SK-N-SH treated with all-trans-retinoic acid at 6 μM for 48 hours (cell line): ENCODE measurements at regions not wholly inside any gene's neighbourhood (a gene's known extent, or its start where the extent isn't known, plus 50 kb on each side); places are given as distances from the start of the nearest gene placed in this dataset.

Experiments used
- ISL1 ChIP-seq: fragments of 250-450 bp; sonication (Bioruptor Pico); IDR thresholded peaks from 2 replicates; pipeline ENCODE4 v2.1.2; 2022; ENCODE audit warnings: mild to moderate bottlenecking, moderate library complexity
- OSR1 ChIP-seq: fragments of 250-450 bp; sonication (Bioruptor Pico); IDR thresholded peaks from 2 replicates; pipeline ENCODE4 v1.8.0; 2022; ENCODE audit warnings: moderate library complexity, mild to moderate bottlenecking, inconsistent platforms
- ZFP3 ChIP-seq: fragments of 250-450 bp; sonication (Bioruptor Pico); IDR thresholded peaks from 2 replicates; pipeline ENCODE4 v1.5.0; 2020; ENCODE audit warnings: mild to moderate bottlenecking, moderate library complexity
- ZFP30 ChIP-seq: fragments of 450-650 bp; formaldehyde crosslinking; IDR thresholded peaks from 2 replicates; pipeline ENCODE4 v1.5.0; 2022; ENCODE audit warnings: mild to moderate bottlenecking, moderate library complexity
- TF ChIP-seq, protein P1 (sequence below): fragments of 250-450 bp; sonication (Bioruptor Pico); IDR thresholded peaks from 2 replicates; pipeline ENCODE4 v1.8.0; 2021; ENCODE audit warnings: low read depth, mild to moderate bottlenecking, moderate library complexity, borderline replicate concordance
- TF ChIP-seq, protein P2 (sequence below): fragments of 250-450 bp; sonication (Bioruptor Pico); IDR thresholded peaks from 2 replicates; pipeline ENCODE4 v1.5.1; 2020; ENCODE audit warnings: low read depth, mild to moderate bottlenecking, moderate library complexity

DNA sequence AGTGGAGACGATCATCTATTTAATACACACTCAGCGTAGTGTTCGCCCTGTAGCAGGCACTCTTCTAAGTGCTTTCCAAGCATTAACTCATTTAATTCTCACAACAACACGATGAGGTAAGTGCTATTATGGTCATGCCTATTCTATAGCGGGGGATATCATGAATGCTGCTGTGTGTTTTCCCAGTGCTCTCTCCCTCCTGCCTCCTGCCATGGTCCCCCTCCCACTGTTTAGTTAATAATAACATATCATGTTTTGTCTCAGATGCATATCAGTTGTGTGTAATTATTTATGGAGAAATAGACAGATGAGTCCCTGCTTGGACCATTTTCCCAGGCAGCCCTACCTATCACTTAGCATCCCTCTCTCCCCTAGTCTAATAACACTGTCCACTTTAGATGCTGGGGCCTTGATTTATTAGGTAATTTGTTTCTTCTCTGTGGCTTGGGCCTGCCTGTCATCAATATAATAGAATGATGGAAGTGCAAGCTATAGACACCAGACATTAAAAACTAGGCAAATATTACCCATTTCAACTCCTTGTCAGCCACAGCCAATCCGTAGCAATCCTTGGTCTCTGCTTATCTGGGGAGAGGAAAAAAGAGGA lies 122.9 kb upstream of the TLE3 start:
- TF ChIP-seq, protein P1, sequence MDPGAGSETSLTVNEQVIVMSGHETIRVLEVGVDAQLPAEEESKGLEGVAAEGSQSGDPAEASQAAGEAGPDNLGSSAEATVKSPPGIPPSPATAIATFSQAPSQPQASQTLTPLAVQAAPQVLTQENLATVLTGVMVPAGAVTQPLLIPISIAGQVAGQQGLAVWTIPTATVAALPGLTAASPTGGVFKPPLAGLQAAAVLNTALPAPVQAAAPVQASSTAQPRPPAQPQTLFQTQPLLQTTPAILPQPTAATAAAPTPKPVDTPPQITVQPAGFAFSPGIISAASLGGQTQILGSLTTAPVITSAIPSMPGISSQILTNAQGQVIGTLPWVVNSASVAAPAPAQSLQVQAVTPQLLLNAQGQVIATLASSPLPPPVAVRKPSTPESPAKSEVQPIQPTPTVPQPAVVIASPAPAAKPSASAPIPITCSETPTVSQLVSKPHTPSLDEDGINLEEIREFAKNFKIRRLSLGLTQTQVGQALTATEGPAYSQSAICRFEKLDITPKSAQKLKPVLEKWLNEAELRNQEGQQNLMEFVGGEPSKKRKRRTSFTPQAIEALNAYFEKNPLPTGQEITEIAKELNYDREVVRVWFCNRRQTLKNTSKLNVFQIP (CRISPR knock-in tag) = no peak
- no peak for TF ChIP-seq ZFP3 (CRISPR knock-in tag)
- TF ChIP-seq ZFP30 (CRISPR knock-in tag) = no peak
- TF ChIP-seq, protein P2, sequence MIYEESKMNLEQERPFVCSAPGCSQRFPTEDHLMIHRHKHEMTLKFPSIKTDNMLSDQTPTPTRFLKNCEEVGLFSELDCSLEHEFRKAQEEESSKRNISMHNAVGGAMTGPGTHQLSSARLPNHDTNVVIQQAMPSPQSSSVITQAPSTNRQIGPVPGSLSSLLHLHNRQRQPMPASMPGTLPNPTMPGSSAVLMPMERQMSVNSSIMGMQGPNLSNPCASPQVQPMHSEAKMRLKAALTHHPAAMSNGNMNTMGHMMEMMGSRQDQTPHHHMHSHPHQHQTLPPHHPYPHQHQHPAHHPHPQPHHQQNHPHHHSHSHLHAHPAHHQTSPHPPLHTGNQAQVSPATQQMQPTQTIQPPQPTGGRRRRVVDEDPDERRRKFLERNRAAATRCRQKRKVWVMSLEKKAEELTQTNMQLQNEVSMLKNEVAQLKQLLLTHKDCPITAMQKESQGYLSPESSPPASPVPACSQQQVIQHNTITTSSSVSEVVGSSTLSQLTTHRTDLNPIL (CRISPR knock-in tag) = no peak
- no peak for TF ChIP-seq OSR1
- no peak for TF ChIP-seq ISL1 (CRISPR knock-in tag)
